ENCODE measurements at regions not wholly inside any gene's neighbourhood (a gene's known extent, or its start where the extent isn't known, plus 50 kb on each side); places are given as distances from the start of the nearest gene placed in this dataset.

GRCh38 chr13:62324842-62325241, 909.2 kb upstream of the PCDH20 start:
- ChIA-PET CTCF (no interaction called here), POLR2A (no interaction called here)
- no peak overlapping the region for H3K4me3 ChIP-seq (replicated peaks in 1 of 3; ENCODE audit: insufficient read depth in 1 of 3, low read depth in 1 of 3, low read length in 3 of 3)
- no peaks in the 10 kb centered on the region for H3K4me1 ChIP-seq (ENCODE audit: control insufficient read depth, extremely low read depth, insufficient read depth, low read length)
- dilution Hi-C loops (cut with MboI; ENCODE audit: extremely low pct_ligation_motif_present, low sequenced_read_pairs) (no loop called here), intact Hi-C loops (cut with micrococcal nuclease) (loop anchor here (5.0 kb wide), 2 partner anchors 32 to 802 kb away; no protein-coding TSS in a partner anchor)
- H4K20me1 ChIP-seq (replicated peaks; ENCODE audit: control insufficient read depth, extremely low read depth, insufficient read depth, low read length): no peaks in the 10 kb centered on the region
- no peak overlapping the region for H3K9ac ChIP-seq (replicated peaks; ENCODE audit: extremely low read depth, insufficient read depth, low read length)
- H3K4me2 ChIP-seq (ENCODE audit: insufficient read depth, low read length): no peak overlapping the region
- H3K27ac ChIP-seq (ENCODE audit: insufficient read depth, low read depth, low read length): no peak overlapping the region
- DNase-seq (ENCODE audit: low read depth, low spot score) (no peak), FAIRE-seq (no peak)
- no TSS peak for BruUV-seq (replicated peaks)
- H3K9me1 ChIP-seq (replicated peaks; ENCODE audit: control insufficient read depth, extremely low read depth, insufficient read depth, low read length): no peaks in the 10 kb centered on the region
- no peaks in the 10 kb centered on the region for H3K36me3 ChIP-seq (ENCODE audit: control insufficient read depth in 2 of 2, extremely low read depth in 1 of 2, insufficient read depth in 2 of 2, low read length in 2 of 2)
- H3K9me3 ChIP-seq (replicated peaks; ENCODE audit: control insufficient read depth, insufficient read depth, low read length): no peaks in the 10 kb centered on the region
- no peak for TF ChIP-seq POLR2A (IDR thresholded peaks at IDR 0.05; ENCODE audit: low read depth, low read length)
- TF ChIP-seq POLR2AphosphoS5 (IDR thresholded peaks at IDR 0.05; ENCODE audit: insufficient read depth, low read depth, low read length): no peak
- no peak for TF ChIP-seq MAX (IDR thresholded peaks at IDR 0.05; ENCODE audit: insufficient read depth, insufficient read length)
- no peak for TF ChIP-seq CTCF (IDR thresholded peaks at IDR 0.05; ENCODE audit: extremely low read depth in 1 of 2, insufficient read depth in 1 of 2, low read depth in 1 of 2, low read length in 2 of 2)
- no peak for TF ChIP-seq EZH2 (IDR thresholded peaks at IDR 0.05; ENCODE audit: borderline replicate concordance, low read depth, low read length, severe bottlenecking)
- no peak for TF ChIP-seq GATA2 (IDR thresholded peaks at IDR 0.05; ENCODE audit: insufficient read depth, insufficient read length, low read depth, low read length)
- TF ChIP-seq JUN (IDR thresholded peaks at IDR 0.05; ENCODE audit: borderline replicate concordance, insufficient read depth, insufficient read length, low read depth): no peak
- no peak for TF ChIP-seq FOS (IDR thresholded peaks at IDR 0.05; ENCODE audit: borderline replicate concordance, insufficient read depth, low read length)
- no peak for TF ChIP-seq MYC (IDR thresholded peaks at IDR 0.05; ENCODE audit: low read depth, low read length)
- no peaks in the 10 kb centered on the region for H3K79me2 ChIP-seq (ENCODE audit: control insufficient read depth, insufficient read depth, low read length)
- H2AFZ ChIP-seq (ENCODE audit: low read depth, low read length): no peak overlapping the region
- H3K27me3 ChIP-seq (ENCODE audit: control insufficient read depth in 2 of 2, insufficient read depth in 2 of 2, low read length in 2 of 2): no peaks in the 10 kb centered on the region

All from endothelial cell of umbilical vein (primary cell).